GM04503 (cell line): ENCODE measurements at regions not wholly inside any gene's neighbourhood (a gene's known extent, or its start where the extent isn't known, plus 50 kb on each side); places are given as distances from the start of the nearest gene placed in this dataset.

Source experiments
- DNase-seq: peaks from one replicate; pipeline ENCODE4 v3.0.0-alpha.2; 2012; ENCODE audit warnings: low read depth

DNA sequence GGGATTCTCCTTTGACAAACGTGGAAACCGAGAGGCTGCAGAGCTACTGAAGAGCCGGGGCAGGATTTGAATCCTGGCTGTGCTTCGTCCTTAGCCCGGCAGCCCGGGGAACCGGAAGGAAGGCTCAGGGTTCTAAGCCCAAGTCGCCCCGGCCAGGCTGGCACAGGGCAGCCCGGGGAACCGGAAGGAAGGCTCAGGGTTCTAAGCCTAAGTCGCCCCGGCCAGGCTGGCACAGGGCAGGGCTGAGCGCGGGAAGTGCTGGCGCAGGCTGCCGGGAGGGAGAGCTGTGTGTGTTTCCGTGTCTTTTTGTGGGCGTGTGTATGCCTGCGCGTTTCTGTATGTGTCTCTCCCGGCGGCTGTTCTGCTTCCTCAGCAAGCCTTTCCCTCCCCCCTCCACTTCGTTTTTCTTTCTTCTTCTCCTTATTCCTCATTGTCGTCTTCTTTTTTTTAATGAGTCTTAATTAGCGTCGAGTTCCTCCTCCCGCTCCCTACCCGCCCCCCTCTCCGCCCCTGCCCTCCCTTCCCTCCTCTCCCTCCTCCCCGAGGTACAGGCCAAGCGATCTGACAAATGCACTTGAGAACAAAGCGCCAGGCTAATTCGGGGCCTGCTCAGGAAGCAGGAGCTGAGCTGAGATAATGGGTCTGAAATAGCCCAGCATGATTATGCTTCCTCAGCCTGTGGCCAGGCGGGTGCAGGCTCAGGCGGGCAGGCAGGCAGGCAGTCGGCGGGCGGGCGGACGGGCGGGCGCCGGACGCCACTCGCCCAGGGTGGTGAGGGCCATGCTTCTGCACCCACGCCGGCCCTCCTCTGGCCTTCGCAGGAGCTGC is 65.9 kb downstream of the EFNB1 start:
- DNase-seq: no peak

DNA sequence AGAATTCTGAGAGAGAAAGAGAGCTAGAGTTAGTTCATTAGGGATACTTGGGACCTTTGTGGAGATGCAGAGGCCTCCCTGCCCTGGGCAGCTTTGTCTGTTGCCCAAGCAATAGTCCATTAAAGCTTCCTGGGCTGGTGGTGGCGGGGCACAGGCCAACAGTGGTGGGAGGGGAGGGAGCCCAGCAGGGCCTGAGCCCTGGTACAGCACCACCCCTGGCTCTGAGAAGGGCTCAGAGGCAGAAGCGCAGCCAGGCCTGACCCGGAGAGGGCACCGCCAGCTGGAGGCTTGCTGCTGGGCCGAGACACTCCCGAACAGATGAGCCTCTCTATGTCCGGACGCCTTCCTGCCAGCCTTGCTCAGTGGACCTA is 65.3 kb downstream of the EFNB1 start:
- no peak for DNase-seq

GRCh38 chrX:68892651-68893050 is 63.8 kb downstream of the EFNB1 start:
- DNase-seq: no peak

DNA sequence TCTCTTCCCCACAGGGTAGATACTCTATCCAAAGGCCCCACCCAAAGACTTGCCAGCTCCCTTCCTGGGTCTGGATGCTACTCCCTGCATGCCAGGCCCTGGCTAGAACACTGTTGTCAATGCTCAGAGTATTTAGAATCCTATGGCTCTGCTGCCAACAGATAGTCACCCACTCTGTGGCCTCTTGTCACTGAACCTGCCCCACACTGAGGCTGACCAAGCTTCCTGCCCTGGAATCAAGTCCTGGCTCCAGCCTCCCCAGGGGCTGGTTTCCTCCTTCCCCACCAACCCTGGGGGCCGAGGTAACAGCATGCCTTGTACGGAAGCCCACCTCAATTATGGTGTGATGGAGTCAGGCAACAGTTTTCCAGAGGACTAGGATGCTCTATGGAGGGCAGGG is 63.3 kb downstream of the EFNB1 start:
- DNase-seq: no peak
